K562 (cell line): ENCODE measurements at regions not wholly inside any gene's neighbourhood (a gene's known extent, or its start where the extent isn't known, plus 50 kb on each side); places are given as distances from the start of the nearest gene placed in this dataset.

Source experiments
- ATAC-seq: fragments of 200-7000 bp; cut with Tn5 transposase; 3 replicates; pipeline ENCODE4 v1.9.1; 2020; ENCODE audit warnings: moderate library complexity
- BruUV-seq: library from RNA; stranded (reverse); fragments of 400-500 nt; replicated peaks from 2 replicates; lab custom pipeline; 2021; lab: Mats Ljungman, UMichigan
- CTCF ChIA-PET: fragments of 300-600 bp; formaldehyde crosslinking; extraction: SDS; loops from one replicate; lab custom pipeline; 2021; ENCODE audit warnings: low intra/inter-chr PET ratio; lab: Yijun Ruan, JAX
- POLR2A ChIA-PET: fragments of 300-600, 350-650 bp; sonication (Branson Sonifier 250); formaldehyde crosslinking; extraction: SDS; loops from one replicate; lab custom pipeline; 2021; ENCODE audit warnings: antibody characterized with exemption, inconsistent platforms; lab: Yijun Ruan, JAX
- DNase-seq, 4 experiments: peaks; one replicate each; pipeline versions ENCODE4 v3.0.0 to v3.0.0-alpha.2; 2011 to 2018; ENCODE audit warnings: low spot score in 3 of 4, mixed read lengths in 3 of 4; ENCODE audit errors: extremely low read depth in 1 of 4
- FAIRE-seq: peaks from 2 replicates; lab custom pipeline; 2011; peaks lifted over from hg19 to GRCh38; lab: Jason Lieb, UNC
- H2AFZ ChIP-seq: 2 replicates; pipeline ENCODE4 v1.6.0; 2011; ENCODE audit warnings: low read depth, low read length, control low read depth, inconsistent platforms
- H3K27ac ChIP-seq: fragments of 200-600 bp; 3 replicates; pipeline ENCODE4 v1.8.0; 2011; ENCODE audit warnings: low read depth, mild to moderate bottlenecking, control low read depth, inconsistent platforms, low read length, moderate library complexity, mixed read lengths; ENCODE audit errors: extremely low read depth
- H3K27me3 ChIP-seq, 2 experiments: fragments of 300-600 bp in 1 of 2; 2 replicates in 1 of 2; 3 replicates in 1 of 2; pipeline versions ENCODE4 v1.6.0 to v1.8.0; 2011; ENCODE audit warnings: inconsistent platforms in 2 of 2, low read length in 2 of 2, mild to moderate bottlenecking in 1 of 2, mixed read lengths in 1 of 2, moderate library complexity in 1 of 2; ENCODE audit not compliant: control insufficient read depth in 2 of 2, insufficient read depth in 2 of 2
- H3K36me3 ChIP-seq: fragments of 300-600 bp; 3 replicates; pipeline ENCODE4 v1.8.0; 2011; ENCODE audit warnings: mild to moderate bottlenecking, low read length, inconsistent platforms; ENCODE audit not compliant: control insufficient read depth, insufficient read depth
- H3K4me1 ChIP-seq, 2 experiments: fragments of 200-600 bp in 1 of 2; replicated peaks in 1 of 2; 2 replicates in 1 of 2; 3 replicates in 1 of 2; pipeline versions ENCODE4 v1.5.1 to v1.8.0; 2011; ENCODE audit warnings: inconsistent platforms in 2 of 2, low read length in 2 of 2, mild to moderate bottlenecking in 1 of 2, mixed read lengths in 1 of 2, moderate library complexity in 1 of 2; ENCODE audit not compliant: control insufficient read depth in 2 of 2, insufficient read depth in 2 of 2
- H3K4me2 ChIP-seq: 2 replicates; pipeline ENCODE4 v1.6.1; 2011; ENCODE audit warnings: low read length, control low read depth, inconsistent platforms, mixed read lengths; ENCODE audit not compliant: insufficient read depth
- H3K4me3 ChIP-seq: fragments of 200-600 bp; sonication (generic), shearing (Covaris generic); 2 replicates; pipeline ENCODE4 v1.5.1; 2016; ENCODE audit warnings: control low read depth, inconsistent platforms
- H3K79me2 ChIP-seq: fragments of 200-600 bp; 3 replicates; pipeline ENCODE4 v1.8.0; 2011; ENCODE audit warnings: low read length, inconsistent platforms; ENCODE audit not compliant: control insufficient read depth, insufficient read depth
- H3K9ac ChIP-seq, 2 experiments: 2 replicates each; pipeline versions ENCODE4 v1.6.0 to v1.6.1; 2011; ENCODE audit warnings: low read depth in 2 of 2, low read length in 2 of 2, control low read depth in 1 of 2, inconsistent platforms in 1 of 2, mild to moderate bottlenecking in 1 of 2, mixed read lengths in 1 of 2; ENCODE audit not compliant: insufficient read depth in 1 of 2
- H3K9me1 ChIP-seq: one replicate; pipeline ENCODE4 v1.6.0; 2011; ENCODE audit warnings: inconsistent platforms, mild to moderate bottlenecking, low read length, moderate library complexity; ENCODE audit not compliant: control insufficient read depth, insufficient read depth
- H3K9me3 ChIP-seq: replicated peaks from 2 replicates; pipeline ENCODE4 v1.5.1; 2011; ENCODE audit warnings: low read depth, low read length, inconsistent platforms; ENCODE audit not compliant: control insufficient read depth, insufficient read depth
- H4K20me1 ChIP-seq: replicated peaks from 2 replicates; pipeline ENCODE4 v1.6.1; 2011; ENCODE audit warnings: low read length, inconsistent platforms, mixed read lengths; ENCODE audit not compliant: control insufficient read depth, insufficient read depth
- FOSL1 ChIP-seq: fragments of 200-800 bp; sonication (Bioruptor generic); conservative IDR thresholded peaks from 2 replicates; pipeline ENCODE4 v1.6.1; 2016; ENCODE audit warnings: missing genetic modification characterization, missing compliant biosample characterization
- MTA3 ChIP-seq: fragments of 450-650 bp; formaldehyde crosslinking; IDR thresholded peaks from 2 replicates; pipeline ENCODE4 v1.6.1; 2017; ENCODE audit warnings: mild to moderate bottlenecking, borderline replicate concordance
- MYBL2 ChIP-seq, 2 experiments: fragments of 450-650 bp in 1 of 2; sonication (generic) in 1 of 2; formaldehyde crosslinking in 1 of 2; IDR thresholded peaks; 2 replicates each; pipeline versions ENCODE4 v1.6.1 to v1.8.1; 2017 to 2022; ENCODE audit warnings: borderline replicate concordance in 1 of 2, inconsistent platforms in 1 of 2, low read depth in 1 of 2, mild to moderate bottlenecking in 1 of 2, missing genetic modification reagents in 1 of 2, moderate library complexity in 1 of 2
- NR2C2 ChIP-seq, 2 experiments: fragments of 200-800 bp in 1 of 2; sonication (Bioruptor generic) in 1 of 2; sonication (generic) in 1 of 2; formaldehyde crosslinking in 1 of 2; IDR thresholded peaks; 2 replicates each; pipeline versions ENCODE4 v1.6.1 to v1.8.0; 2016 to 2022; ENCODE audit warnings: mild to moderate bottlenecking in 1 of 2, missing compliant biosample characterization in 1 of 2, missing genetic modification characterization in 1 of 2, missing genetic modification reagents in 1 of 2
- NR2F6 ChIP-seq: fragments of 450-650 bp; formaldehyde crosslinking; IDR thresholded peaks from 2 replicates; pipeline ENCODE4 v1.4.0; 2020; ENCODE audit warnings: mild to moderate bottlenecking
- SLC30A9 ChIP-seq: fragments of 250-450 bp; sonication (Bioruptor Pico); IDR thresholded peaks from 2 replicates; pipeline ENCODE4 v1.8.0; 2022; ENCODE audit warnings: mild to moderate bottlenecking, moderate library complexity
- TARDBP ChIP-seq: fragments of 450-650 bp; IDR thresholded peaks from 2 replicates; pipeline ENCODE4 v1.6.1; 2016
- ZBTB17 ChIP-seq: fragments of 450-650 bp; formaldehyde crosslinking; IDR thresholded peaks from 2 replicates; pipeline ENCODE4 v1.4.0; 2020; ENCODE audit warnings: mild to moderate bottlenecking
- ZNF263 ChIP-seq: sonication (generic); formaldehyde crosslinking; IDR thresholded peaks from 2 replicates; pipeline ENCODE4 v1.8.0; 2022; ENCODE audit warnings: mild to moderate bottlenecking, missing genetic modification reagents, borderline replicate concordance
- ZNF3 ChIP-seq: fragments of 250-450 bp; sonication (Bioruptor Pico); IDR thresholded peaks from 2 replicates; pipeline ENCODE4 v1.5.0; 2021; ENCODE audit warnings: mild to moderate bottlenecking, moderate library complexity
- ZNF57 ChIP-seq: fragments of 450-650 bp; formaldehyde crosslinking; IDR thresholded peaks from 2 replicates; pipeline ENCODE4 v1.4.0; 2020; ENCODE audit warnings: mild to moderate bottlenecking, moderate library complexity
- ZNF695 ChIP-seq: fragments of 450-650 bp; formaldehyde crosslinking; IDR thresholded peaks from 2 replicates; pipeline ENCODE4 v1.4.0; 2020; ENCODE audit warnings: mild to moderate bottlenecking, moderate library complexity
- WGBS: fragments of 100-300 bp; shearing (Covaris generic); methylation state at CpG from one replicate; pipeline ENCODE4 v1.1.6; 2016; ENCODE audit warnings: low coverage, mixed read lengths; ENCODE audit not compliant: insufficient coverage; ENCODE audit errors: missing lambda C conversion rate; 5-methylcytosine and 5-hydroxymethylcytosine counted together
- in situ Hi-C: fragments of 300-500 bp; cut with MboI; formaldehyde crosslinking; loops from 4 replicates; pipeline ENCODE4 v1.15.0; 2018; ENCODE audit warnings: inconsistent platforms, mixed read lengths
- intact Hi-C: fragments of 100-400 bp; cut with micrococcal nuclease; formaldehyde crosslinking; loops from 2 replicates; pipeline ENCODE4 v1.14.2; 2022
- TF ChIP-seq, protein P1 (sequence below): sonication (generic); formaldehyde crosslinking; IDR thresholded peaks from 2 replicates; pipeline ENCODE4 v1.8.0; 2022; ENCODE audit warnings: mild to moderate bottlenecking, low read depth, missing genetic modification reagents
- TF ChIP-seq, protein P2 (sequence below): fragments of 250-450 bp; sonication (Bioruptor Pico); IDR thresholded peaks from 2 replicates; pipeline ENCODE4 v1.4.0; 2020
- TF ChIP-seq, protein P3 (sequence below): fragments of 450-650 bp; IDR thresholded peaks from 2 replicates; pipeline ENCODE4 v1.6.1; 2018; ENCODE audit warnings: mild to moderate bottlenecking, low read depth; ENCODE audit not compliant: partially characterized antibody

DNA sequence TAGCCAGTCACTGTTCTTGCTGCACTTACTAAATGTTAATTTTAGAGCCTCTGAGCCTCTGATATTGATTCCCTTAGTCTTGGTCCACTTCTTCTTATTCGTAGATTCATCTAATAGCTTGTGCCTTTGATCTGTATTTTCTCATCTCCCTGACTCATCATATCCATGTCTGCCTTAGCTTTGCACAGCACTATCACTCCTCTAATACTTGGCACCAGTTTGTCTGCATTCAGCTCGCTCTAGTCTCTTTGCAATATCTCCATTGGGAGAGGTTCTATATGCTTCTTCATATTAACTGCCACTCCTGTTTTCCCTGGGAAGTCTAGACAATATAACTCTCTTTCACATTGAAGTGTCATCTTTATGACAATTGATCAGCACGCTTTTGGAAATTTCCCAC, 68.5 kb upstream of the CSRP2 start:
- FAIRE-seq = no peak
- H3K27ac ChIP-seq = no peak overlapping the region
- no peak overlapping the region for H3K4me2 ChIP-seq
- no TSS peak for BruUV-seq
- ATAC-seq = no peak
- POLR2A ChIA-PET = no interaction called here
- H3K79me2 ChIP-seq = no peaks in the 10 kb centered on the region
- no peaks in the 10 kb centered on the region for H3K9me3 ChIP-seq
- WGBS = 0% methylated on average over 3 of the region's 3 CpGs
- H2AFZ ChIP-seq = no peak overlapping the region
- DNase-seq = no peak
- intact Hi-C loops = no loop called here
- no peaks in the 10 kb centered on the region; a peak in 1 of 5 replicates for H3K27me3 ChIP-seq
- H3K9me1 ChIP-seq = no peaks in the 10 kb centered on the region
- H4K20me1 ChIP-seq = no peaks in the 10 kb centered on the region
- TF ChIP-seq FOSL1 (tag) = no peak
- no peak for TF ChIP-seq MYBL2 (IDR thresholded peaks at IDR 0.05; ENCODE audit: low read depth)
- no peak for TF ChIP-seq MYBL2 (CRISPR knock-in tag; IDR thresholded peaks at IDR 0.05; ENCODE audit: borderline replicate concordance)
- no peak for TF ChIP-seq TARDBP
- TF ChIP-seq MTA3 = no peak
- TF ChIP-seq, protein P1, sequence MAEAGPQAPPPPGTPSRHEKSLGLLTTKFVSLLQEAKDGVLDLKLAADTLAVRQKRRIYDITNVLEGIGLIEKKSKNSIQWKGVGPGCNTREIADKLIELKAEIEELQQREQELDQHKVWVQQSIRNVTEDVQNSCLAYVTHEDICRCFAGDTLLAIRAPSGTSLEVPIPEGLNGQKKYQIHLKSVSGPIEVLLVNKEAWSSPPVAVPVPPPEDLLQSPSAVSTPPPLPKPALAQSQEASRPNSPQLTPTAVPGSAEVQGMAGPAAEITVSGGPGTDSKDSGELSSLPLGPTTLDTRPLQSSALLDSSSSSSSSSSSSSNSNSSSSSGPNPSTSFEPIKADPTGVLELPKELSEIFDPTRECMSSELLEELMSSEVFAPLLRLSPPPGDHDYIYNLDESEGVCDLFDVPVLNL (CRISPR knock-in tag) = no peak
- TF ChIP-seq ZNF57 = no peak
- TF ChIP-seq ZNF3 (CRISPR knock-in tag) = no peak
- no peak for TF ChIP-seq ZBTB17 (CRISPR knock-in tag)
- no peak for TF ChIP-seq ZNF695 (CRISPR knock-in tag)
- TF ChIP-seq, protein P2, sequence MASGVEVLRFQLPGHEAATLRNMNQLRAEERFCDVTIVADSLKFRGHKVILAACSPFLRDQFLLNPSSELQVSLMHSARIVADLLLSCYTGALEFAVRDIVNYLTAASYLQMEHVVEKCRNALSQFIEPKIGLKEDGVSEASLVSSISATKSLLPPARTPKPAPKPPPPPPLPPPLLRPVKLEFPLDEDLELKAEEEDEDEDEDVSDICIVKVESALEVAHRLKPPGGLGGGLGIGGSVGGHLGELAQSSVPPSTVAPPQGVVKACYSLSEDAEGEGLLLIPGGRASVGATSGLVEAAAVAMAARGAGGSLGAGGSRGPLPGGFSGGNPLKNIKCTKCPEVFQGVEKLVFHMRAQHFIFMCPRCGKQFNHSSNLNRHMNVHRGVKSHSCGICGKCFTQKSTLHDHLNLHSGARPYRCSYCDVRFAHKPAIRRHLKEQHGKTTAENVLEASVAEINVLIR (CRISPR knock-in tag) = no peak
- no peak for TF ChIP-seq SLC30A9
- TF ChIP-seq NR2C2 (CRISPR knock-in tag; IDR thresholded peaks at IDR 0.05) = no peak
- TF ChIP-seq NR2C2 (tag; IDR thresholded peaks at IDR 0.05) = no peak
- TF ChIP-seq, protein P3, sequence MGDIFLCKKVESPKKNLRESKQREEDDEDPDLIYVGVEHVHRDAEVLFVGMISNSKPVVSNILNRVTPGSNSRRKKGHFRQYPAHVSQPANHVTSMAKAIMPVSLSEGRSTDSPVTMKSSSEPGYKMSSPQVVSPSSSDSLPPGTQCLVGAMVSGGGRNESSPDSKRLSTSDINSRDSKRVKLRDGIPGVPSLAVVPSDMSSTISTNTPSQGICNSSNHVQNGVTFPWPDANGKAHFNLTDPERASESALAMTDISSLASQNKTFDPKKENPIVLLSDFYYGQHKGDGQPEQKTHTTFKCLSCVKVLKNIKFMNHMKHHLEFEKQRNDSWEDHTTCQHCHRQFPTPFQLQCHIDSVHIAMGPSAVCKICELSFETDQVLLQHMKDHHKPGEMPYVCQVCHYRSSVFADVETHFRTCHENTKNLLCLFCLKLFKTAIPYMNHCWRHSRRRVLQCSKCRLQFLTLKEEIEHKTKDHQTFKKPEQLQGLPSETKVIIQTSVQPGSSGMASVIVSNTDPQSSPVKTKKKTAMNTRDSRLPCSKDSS = no peak
- no peak for TF ChIP-seq ZNF263 (CRISPR knock-in tag)
- TF ChIP-seq NR2F6 (CRISPR knock-in tag) = no peak
- TF ChIP-seq, all 486 proteins: peak for 0
- H3K4me3 ChIP-seq = no peak overlapping the region
- in situ Hi-C loops = no loop called here
- no peak overlapping the region for H3K9ac ChIP-seq
- CTCF ChIA-PET = no interaction called here
- H3K36me3 ChIP-seq = no peaks in the 10 kb centered on the region
- H3K4me1 ChIP-seq = no peaks in the 10 kb centered on the region
